GM19324 (cell line): ENCODE measurements at regions not wholly inside any gene's neighbourhood (a gene's known extent, or its start where the extent isn't known, plus 50 kb on each side); places are given as distances from the start of the nearest gene placed in this dataset.

Source experiments
- ATAC-seq: cut with Tn5 transposase; IDR thresholded peaks from one replicate; pipeline ENCODE4 v1.9.1; 2021; ENCODE audit warnings: mild to moderate bottlenecking, moderate library complexity; ENCODE audit not compliant: unreplicated experiment, low FRiP score

DNA sequence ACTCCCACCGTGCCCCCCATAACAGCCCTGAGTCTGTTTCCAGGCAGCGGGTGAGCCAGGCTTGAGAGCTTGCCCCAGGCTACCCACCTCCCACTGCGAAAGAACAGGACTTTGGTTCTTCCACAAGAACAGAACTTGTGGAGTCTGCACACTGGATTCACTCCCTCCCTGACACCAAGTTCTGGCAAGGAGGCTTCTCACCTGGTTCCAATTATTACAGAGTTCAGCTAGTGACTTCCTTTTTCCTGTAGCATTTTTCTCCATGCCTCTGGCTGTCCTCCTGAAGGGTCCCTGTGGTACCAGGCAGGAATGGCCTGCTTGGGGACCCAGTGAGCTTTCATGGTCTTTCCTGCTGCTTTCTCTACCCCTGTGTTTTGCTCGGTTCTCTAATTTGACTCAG, 208.6 kb upstream of the SFRP2 start:
- no peak for ATAC-seq

DNA sequence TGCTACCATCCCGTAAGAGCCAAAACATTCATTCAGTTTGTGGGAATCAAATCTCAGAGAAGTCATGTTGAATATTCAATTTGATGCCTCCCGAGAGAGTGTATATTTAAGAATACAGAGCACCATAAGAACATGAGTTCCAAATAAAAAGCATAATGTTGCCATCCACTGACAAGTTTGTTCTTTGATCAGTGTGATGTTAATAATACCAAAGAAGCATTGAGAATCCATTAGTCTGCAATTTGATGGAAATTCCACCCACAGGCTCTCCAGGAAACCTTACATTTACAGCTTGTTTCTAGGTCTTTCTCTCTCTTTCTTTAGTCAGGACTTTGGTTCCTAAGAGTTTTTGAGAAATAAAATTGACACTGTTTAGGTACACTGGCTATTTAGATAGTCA, 200.6 kb upstream of the SFRP2 start:
- no peak for ATAC-seq

DNA sequence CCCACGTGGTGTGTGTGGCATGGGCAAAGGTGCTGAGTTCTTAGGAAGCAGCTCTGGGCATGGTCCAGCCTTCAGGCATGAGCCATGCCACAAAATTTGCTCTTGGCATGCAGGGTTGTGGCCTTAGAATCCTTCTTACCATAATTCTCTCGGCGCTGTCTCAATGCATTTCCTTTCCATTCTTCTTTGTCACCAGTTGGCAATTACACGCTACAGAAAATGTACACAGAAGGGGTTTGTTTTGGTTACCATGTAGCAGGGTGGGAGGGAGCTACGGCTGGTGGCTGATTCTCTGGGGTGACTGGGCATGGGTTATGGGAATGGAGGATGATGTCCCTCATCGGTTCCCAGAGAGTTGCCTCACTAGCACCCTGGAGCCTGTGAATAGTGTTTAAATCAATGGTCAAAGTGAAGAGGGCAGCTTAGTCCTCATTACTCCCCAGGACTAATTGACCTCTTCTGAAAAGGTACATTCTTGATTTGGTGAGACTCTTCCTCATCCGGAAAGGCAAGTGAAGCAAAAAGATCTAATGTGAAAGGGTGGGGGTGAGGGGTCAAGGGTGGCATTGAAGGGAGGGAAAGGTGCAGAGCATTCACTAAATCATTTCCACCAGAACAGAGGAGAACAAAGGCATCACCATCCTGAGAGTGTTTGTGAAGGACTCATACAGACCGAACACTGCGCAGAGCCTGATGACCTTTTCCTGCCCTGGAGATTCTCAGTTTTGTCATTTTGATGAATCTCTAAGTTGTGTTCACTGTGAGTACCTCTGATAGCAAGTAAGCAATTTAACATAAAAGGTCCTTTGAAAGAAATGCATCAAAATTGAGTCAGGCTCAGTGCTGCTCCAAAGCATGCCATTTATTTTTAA, 199.8 kb upstream of the SFRP2 start:
- ATAC-seq, result no peak

DNA sequence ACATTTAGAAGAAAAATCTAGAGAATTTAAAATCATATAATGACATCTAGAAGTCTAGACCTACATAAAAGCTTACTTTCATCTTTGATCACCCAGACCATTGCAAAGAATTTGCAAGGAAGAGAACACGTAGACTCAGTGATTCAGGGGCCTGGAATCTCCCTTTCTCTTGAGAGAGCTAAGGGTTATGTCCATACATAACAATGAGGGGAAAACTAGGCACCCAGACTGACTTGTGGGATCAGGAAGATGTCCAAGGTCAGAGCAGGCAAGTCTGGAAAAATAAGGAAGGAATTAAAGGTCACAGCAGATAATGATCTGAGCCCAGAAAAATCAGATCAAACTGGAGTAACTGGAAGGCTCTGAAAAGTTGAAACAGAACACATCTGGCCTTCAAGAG, 198.4 kb upstream of the SFRP2 start:
- ATAC-seq, result no peak

DNA sequence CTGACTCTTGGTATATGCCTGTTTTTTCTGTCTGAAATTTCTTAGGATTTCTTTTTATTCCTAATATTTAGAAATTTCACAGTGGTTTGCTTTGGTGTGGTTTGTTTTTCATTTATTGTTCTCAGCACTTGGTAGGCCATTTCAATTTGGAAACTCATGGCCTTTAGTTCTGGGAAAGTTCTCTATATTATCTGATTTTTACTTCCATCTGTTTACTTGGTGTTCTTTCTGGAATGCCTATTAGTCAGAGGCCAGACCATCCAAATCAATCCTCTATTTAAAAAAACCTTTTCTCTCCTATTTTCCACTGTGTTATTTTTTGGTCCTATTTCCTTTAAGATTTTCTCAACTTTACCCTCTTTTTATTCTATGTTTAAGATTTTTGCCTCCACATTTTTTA, 188.1 kb upstream of the SFRP2 start:
- no peak for ATAC-seq

DNA sequence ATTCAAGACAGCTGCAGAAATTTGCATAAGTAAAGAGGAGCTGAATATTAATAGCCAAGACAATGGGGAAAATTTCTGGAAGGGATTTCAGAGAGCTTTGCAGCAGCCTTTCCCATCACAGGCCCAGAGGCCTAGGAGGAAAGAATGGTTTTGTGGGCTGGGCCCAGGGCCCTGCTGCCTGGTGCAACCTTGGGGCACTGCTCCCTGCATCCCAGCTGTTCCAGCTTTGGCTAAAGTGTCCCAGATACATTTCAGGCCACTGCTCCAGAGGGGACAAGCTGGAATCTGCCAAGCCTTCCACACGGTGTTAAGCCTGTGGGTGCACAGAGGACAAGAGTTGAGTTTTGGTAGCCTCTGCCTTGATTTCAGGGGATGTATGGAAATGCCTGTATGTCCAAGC, 185.6 kb upstream of the SFRP2 start:
- ATAC-seq, result no peak

DNA sequence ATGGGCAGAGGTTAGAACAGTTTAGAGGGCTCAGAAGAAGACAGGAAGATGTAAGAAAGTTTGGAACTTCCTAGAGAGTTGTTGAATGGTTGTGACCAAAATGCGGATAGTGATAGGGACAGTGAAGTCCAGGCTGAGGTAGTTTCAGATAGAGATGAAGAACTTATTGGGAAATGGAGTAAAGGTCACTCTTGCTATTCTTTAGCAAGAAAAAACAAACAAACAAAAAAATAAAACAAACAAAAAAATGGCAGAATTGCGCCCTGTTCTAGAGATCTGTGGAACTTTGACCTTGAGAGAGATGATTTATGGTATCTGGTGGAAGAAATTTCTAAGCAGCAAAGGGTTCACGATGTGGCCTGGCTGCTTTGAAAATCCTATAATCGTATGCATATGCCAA, 185.1 kb upstream of the SFRP2 start:
- ATAC-seq, result no peak

DNA sequence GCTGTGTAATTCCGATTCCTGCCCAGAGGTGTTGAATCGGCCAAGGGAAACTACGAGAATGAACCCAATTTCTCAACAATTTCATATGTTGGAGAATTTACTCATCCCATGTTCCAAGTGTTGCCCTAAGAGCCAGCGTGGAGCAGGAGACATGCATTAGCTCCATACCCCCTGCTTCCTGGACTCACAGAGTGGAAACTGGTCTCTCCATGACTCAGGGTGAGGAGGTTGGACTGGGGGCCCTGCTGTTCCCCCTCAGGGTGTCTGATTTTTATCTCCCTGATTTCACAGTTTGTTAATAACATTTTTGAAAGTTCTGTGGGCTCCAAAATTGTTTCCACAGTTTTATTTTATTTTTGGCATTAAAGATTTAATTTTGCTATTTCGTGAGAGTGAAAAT, 183.0 kb upstream of the SFRP2 start:
- ATAC-seq, result no peak

DNA sequence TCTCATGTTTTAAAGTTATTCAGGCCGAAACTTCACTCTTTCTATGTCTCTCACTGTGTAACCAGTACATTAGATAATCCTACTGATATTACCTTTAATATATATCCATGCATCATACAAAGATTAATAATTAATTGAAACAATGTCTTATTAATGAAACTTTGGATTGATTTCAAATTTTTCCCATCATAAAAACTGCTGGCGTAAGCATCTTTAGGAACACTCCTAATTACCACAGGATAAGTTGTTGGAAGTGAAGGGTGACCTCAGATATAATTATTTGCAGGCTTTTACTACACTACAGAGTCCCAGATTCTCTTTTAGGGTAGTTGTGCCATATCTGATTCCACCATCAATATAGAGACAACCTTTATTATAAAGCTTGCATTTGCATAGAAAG, 181.3 kb upstream of the SFRP2 start:
- ATAC-seq, result no peak

DNA sequence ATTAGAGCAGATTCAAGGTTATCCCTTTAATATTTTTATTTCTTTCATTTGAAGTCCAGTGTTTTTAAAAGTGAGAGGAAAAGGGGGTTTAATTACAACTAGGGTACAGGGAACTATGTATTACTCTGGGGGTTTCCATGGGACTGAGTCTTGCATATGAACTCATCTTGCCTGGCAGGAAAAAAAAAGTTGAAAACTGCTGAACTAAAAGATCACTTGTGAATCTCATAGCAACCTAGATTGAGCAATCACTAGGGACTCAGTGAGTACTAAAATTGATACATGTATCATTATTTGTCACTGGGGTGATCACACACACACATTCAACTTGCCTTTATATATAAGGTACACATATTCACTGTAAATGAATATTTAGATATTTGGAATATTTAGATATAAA, 180.7 kb upstream of the SFRP2 start:
- ATAC-seq, result no peak

DNA sequence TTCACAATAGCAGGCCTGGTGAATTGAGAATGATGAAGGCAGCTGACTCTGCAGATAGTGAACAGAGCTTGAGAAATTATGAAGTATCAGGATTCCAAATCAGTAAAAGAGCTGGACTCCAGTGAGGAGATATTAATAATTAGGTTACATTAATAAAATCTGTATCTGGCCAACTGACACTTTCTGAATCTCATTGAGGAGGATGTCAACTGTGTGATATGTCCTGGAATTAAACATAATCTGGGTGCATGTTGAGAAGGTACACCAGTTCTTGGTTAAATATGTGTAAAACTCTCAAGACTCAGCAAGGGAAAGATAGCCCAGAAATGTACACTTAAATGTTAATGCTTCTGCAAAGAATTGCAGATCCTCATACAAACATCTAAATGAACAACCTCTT, 177.8 kb upstream of the SFRP2 start:
- no peak for ATAC-seq

DNA sequence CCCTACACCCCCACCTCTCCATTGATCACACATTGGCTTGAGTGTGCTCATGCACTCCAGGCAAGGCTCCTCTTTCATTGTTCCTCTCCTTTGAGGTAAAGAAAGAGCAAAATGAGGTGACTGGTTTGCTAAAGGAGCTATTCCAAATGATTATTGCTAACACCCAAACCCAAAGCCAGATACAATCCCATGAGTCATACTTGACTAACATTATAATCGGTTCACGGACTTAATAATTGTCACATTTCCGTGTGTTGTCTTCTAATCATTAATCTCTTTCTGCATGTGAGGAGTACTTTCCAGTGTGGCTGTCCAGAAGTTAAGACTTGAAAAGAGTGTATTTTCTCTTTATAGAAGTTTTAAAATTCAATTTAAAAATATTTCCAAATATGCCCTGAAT, 174.3 kb upstream of the SFRP2 start:
- ATAC-seq, result no peak

DNA sequence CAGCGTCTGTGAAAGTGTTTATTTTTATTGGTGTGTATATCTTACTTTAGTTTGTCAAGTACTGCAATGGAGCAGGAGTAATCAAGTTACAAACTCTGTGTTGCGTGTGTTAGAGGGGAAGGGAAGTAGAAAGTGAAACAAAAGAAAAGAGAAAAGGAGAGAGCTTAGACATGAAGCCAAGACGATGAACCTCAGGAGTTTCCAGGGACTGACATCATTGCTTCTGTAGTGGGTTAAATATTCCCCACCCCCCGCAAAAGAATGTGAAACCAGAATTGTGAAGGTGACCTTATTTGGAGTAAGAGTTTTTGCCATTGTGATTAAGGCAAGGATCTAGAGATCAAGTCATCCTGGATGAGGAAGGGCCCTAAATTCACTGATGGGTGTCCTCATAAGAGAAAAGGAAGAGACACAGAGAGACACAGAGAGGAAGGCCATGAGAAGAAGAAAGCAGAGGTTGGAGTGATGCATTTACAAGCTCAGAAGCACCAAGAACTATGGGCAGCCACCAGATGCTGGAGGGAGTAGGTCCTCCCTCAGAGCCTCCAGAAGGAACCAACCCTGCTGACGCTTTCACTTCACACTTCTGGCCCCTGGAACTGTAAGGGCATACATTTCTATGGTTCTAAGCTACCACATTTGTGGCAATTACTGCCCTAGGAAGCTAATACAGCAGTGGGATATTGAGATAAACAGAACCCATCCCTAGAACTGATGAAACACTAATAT, 173.6 kb upstream of the SFRP2 start:
- ATAC-seq, result no peak

DNA sequence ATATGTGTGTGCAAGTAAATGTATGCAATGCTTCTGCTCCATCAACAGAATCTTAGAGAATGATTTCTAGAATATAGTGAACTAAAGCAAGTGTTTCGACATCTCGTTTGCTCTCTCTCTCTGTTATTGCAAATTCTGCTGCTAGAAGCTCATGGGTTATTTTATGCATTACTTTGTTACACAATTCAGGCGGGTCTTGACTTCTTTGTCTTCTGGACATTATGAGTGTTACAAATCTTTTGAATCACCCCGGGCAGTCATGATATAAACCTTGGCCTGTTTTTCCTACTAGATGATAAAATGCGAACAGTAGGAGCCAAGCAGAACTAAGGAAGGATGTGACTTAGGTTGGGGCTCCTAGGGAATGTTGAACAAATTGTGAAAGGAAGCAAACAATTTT, 166.4 kb upstream of the SFRP2 start:
- no peak for ATAC-seq

DNA sequence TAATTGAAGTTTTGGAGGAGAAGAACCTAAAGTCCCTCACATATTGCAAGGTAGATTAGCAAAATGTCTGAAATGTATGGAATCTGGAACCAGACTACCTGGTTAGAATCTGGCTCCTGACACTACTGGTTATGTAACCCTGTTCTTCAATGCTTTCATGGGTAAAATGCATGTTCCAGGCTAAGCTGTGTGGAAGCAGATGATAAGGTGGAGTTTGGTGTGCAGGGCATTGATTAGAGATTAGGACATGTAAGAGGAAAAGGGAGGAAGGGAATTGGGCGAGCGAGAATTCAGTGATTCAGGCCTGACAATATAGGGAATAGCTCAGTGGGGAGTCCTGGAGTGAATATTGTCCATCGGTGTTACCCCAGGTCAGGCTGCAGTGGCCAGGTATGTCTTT, 165.8 kb upstream of the SFRP2 start:
- ATAC-seq, result no peak

DNA sequence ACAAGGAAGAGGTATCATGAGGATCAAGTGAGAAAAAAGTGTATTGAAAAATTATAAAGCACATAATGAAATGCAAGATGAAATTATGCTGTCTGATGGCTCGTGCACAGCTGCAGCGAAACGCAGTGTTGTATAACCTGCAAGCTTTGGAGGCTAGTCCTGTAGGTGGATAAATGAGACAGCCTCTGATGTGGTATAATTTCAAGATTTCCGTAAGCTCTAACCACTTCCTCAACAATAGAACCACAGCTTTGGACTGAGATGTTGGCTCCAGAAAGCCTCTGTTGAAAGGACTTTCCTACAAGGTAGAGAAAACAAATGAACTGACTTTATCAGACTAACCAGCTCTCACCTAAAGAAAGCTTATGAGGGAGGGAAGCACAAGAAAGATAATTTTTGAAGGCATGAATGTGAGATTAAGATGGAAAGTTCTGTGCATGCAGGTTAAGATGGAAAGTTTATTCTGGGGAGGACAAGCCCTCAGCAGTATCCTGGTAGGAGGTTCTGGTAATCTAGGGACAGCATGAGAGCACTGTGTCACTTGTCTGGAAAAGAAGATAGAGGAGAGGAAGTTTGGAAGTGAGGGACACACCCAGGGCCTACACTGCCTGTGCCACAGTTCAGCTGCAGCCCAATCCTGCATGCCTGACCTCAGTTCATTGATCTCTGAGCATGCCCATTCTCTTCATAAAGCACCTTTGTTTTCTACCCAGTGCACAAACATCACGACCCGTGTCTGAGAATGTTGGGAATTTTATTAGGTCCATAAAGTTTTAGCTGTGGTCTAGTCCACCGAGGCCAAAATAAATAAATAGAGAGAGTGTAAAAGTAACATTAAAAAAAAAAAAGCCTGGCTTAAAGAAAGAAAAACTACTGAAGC, 161.5 kb upstream of the SFRP2 start:
- no peak for ATAC-seq

DNA sequence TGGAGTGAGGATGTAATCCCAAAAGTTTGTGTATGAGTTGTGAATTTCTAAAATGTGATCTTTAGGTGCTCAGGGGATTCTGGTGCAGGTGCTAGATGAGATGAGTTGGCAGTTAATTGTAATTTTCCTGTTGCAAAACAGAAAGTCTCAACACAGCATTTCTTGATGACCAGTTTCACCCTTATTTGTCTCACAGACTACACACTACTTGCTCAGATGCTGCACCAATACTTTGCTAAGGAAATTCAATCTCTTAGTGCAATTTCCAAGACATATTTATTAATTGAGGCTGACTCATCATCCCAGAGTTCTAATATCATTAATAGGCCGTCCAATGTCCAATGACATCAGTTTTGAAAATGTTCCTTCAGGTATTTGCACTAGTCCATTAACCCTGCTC, 159.2 kb upstream of the SFRP2 start:
- ATAC-seq, result no peak

DNA sequence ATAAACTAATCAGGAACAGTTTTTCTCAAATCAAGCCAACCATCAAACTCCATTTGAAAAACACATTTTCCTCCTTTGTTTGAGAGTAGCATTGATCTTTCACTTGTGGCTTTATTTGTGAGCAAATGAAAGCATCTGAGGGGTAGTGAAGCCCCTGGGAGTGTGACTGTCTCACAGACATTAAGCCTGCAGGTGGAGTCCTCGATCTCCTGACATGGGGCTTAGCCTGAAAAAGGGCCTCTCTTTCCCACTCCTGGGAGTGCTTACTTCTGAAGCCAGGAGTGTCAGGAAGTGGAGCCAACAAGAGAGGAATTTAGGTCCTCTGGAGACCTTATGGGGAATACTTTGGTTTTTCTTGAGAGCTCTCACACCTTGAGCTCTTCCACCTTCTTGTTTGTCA, 158.2 kb upstream of the SFRP2 start:
- no peak for ATAC-seq

DNA sequence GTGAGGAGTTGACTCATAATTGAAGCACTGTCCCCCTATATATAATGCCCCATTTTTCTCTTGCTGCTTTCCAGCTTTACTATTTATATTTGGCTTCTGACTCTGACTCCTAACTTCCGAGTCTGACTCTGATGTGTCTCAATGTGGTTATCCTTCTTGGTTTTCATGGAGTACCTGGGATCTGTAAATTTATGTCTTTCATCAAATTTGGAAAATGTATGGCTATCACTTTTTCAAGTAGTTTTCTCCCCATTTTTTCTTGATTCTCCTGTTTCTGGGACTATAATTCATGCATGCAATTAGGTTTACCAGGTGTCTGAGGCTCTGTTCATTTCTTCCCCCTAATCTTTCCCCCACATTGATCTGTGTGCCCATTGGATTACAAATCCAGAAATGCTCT, 156.8 kb upstream of the SFRP2 start:
- ATAC-seq, result no peak

DNA sequence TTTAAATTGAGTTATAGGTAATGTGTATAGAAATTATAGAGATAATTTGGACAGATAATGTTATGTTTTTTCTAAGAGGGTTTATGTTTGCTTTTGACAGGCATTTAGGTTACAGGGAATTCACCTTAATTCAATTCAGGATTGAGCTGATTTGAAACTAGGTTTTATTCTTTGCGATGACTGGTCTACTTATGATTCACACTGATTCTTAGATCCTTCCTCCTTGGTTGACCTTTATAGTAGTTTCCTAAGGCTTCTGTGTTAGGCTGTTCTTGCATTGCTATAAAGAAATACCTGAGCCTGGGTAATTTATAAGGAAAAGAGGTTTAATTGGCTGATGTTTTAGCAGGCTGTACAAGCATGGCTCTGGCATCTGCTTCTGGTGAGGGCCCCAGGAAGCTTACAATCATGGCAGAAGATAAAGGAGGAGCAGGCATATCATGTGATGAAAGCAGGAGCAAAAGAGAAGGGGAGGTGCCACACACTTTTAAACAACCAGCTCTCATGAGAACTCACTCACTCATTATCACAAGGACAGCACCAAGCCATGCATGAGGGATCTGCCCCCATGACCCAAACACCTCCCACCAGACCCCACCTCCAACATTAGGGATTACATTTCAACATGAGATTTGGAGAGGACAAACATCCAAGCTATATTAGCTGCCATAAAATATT, 155.0 kb upstream of the SFRP2 start:
- ATAC-seq, result no peak

DNA sequence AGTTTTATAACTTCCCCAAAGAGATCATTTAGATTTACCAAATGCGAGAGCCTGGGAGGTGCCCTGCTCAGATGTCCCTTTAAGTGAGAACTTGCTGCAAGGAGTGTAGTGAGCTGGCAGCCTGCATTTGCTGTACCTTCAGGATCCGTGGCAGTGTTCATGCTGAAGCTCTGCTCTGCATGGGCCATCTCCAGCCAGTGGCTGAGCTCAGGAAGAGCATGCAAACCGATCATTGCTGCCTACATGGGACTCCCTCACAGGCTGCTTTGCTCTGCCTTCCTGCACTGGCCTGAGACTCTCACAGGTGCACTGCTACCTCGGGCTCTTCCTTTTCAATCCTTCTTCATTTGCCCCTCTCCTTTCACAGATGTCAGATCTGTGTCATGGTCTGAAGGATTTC, 152.0 kb upstream of the SFRP2 start:
- ATAC-seq, result no peak
